ENCODE measurements at regions not wholly inside any gene's neighbourhood (a gene's known extent, or its start where the extent isn't known, plus 50 kb on each side); places are given as distances from the start of the nearest gene placed in this dataset.
"Not testable (repeated sequence)": the region's sequence is repeated elsewhere in the genome, so short reads cannot be mapped to it uniquely, and the experiment has no call there.

DNA sequence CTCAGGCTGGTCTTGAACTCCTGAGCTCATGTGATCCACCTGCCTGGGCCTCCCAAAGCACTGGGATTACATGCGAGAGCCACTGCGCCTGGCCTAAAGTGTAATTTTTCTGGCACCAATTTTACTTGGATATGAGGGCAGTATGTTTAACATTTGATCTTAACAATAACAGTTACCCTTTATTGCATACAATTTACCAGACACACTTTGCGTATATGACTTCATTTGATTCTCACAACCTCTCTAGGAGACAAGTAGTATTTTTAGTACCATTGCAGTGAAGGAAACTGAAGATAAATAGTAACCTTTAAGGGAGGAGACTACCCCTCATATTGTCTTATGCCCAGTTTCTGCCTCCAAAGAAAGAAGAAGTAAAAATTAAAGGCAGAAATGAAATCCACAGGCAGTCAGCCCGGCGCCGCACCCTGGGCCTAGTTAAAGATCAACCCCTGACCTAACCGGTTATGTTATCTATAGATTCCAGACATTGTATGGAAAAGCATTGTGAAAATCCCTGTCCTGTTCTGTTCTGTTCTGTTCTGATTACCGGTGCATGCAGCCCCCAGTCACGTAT lies 54.0 kb downstream of the CYP26A1 start:
- not testable (repeated sequence) for DNase-seq

DNA sequence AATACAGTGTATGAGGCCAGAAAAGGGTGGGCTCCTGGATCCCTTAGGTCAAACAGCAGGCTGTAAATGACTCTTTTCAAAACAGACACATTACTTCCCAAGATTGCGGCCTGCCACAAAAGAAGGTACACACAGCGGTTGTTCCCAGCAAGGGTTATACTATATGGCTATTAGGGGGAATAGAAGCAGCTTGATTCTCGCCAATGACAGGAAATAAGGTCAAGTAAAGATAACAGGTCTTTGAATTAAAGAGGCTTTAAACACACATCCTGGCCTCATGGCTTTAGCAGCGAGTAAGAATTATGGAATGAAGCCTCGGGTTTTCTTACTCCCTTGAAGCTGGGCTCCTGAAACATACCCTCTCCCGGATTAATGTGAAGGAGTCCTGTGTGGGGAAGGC lies 58.3 kb downstream of the CYP26A1 start:
- no peak for DNase-seq

- DNase-seq = no peak
Observed at GRCh38 chr10:93138113-93138870, 64.6 kb downstream of the CYP26A1 start.

- DNase-seq = no peak
Observed at GRCh38 chr10:93139059-93139655, 65.5 kb downstream of the CYP26A1 start.

DNA sequence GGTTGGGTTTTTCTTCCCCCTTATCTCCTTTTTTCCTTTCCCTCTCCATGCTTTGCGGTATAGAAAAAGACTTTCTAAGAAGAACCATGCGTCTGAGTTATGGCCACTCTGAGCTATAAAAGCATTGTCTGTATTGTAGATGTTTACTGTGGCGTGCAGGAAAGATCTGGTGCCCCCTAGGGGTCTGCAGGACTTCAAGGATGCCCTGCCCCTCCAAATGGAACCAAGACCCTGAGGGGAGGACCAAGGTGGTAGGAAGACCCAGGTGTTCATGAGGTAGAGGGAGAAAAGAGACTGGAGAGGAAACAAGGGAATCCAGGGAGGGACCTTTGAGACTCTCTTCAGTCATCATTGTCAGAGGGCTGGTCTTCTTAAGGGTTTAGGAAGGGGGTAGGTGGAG lies 68.8 kb downstream of the CYP26A1 start:
- no peak for DNase-seq

GRCh38 chr10:93143281-93143680 lies 69.6 kb downstream of the CYP26A1 start:
- no peak for DNase-seq

DNA sequence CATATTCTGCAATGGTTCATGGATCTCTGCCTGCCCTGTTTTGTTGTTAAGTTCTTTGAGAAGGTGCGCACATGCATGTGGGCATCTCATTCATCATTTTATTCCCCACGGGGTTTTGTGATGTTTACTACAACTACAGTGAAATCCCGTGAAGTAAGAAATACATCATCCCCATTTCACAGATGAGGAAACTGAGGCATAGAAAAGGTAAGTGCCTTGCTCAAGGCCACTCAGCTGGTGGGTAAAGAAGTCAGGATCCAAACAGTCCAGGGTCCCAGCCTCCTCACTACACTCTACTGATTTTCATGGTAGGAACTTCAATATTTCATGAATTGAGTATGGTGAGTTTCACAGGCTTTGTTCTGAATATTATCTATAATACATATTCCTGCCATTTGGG lies 72.6 kb downstream of the CYP26A1 start:
- no peak for DNase-seq

GRCh38 chr10:93147281-93147680 lies 73.6 kb downstream of the CYP26A1 start:
- no peak for DNase-seq

GRCh38 chr10:93148476-93148875 lies 74.8 kb downstream of the CYP26A1 start:
- DNase-seq = no peak

GRCh38 chr10:93149761-93150160 lies 76.1 kb downstream of the CYP26A1 start:
- DNase-seq = no peak

- peak in 1 of 5 experiments; percentile 4 for DNase-seq
Observed at GRCh38 chr10:93150289-93150688, 76.6 kb downstream of the CYP26A1 start.

DNA sequence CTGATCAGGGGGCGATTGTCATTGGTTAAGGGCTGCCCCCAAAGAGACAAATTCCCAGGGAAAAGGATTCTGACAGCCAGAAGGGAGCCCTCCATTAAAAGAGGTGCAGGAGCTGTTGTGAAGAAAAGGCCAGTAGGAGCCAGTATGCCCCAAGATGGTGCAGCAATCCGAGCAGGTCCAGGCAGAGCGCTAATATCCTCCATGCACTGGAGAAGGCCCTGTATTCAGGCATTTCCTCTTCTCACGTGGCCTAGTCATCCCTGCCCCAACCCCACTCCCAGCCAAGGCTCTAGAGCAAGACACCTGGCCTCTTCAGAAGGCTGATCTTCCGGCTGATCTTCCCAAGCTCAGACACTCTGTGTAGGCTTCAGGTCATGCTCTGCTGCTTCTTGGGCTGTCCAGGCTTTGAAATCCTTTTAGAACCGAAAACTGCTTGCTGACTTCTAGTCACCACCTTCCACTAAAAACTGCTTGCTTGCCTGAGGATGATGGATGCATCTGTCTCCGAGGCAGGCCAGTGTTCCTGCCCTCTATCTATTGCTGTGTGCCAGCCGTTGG lies 77.4 kb downstream of the CYP26A1 start:
- no peak for DNase-seq

GRCh38 chr10:93152136-93152535 lies 78.4 kb downstream of the CYP26A1 start:
- DNase-seq = no peak

DNA sequence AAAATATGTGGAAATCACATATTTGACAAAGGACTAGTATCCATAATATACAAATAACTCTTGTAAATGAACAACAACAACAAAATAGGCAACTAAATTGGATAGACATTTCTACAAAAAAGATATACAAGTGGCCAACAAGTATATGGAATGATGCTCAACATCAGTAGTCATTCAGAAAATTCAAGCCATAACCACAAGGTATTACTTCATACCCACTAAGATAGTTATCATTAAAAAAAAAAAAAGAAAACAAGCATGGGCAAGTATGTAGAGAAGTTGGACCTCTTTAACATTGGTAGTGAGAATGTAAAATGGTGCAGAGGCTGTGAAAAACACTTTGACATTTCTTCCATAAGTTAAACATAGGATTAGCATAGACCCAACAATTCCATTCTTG lies 80.8 kb downstream of the CYP26A1 start:
- DNase-seq = no peak

DNA sequence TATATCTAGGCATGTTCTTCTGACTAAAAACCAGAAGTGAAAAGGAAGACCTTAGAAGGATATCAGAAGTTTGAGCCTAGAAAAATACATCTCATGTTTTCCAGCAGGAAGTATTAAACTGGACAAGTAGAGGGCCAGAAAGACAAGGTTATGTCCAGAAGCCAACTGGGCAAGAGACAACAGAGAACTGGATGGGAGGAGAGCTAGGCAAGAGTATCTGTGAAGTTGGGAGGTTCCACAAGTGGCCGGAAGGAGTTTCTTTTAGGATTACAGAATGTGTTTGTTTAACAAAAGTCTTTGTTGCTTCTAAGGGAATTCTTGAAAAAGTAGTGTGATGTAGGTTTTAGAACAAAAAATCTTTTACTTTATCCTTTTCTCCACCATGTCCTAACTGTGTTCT lies 86.4 kb downstream of the CYP26A1 start:
- DNase-seq = no peak

DNA sequence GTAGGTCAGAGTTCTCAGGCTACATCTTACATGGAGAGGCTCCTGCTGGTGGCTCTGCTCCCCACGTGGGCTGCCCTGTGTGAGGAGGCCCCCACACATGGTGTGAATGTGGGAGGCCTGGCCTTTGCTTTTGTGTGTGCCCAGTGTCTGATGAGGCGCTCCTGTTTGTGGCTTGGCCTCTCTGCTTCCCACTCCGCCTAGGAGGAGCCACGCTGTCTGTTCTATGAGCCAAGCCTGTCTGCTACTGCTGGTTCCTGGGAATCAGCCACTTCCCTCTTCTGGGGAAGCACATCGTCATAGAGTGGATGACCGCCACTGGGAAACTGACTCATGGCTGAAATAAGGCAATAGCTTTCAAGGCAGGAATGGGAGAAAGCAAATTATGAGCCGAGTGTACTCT lies 87.1 kb downstream of the CYP26A1 start:
- DNase-seq = no peak

GRCh38 chr10:93165367-93165766 lies 91.7 kb downstream of the CYP26A1 start:
- DNase-seq = no peak

DNA sequence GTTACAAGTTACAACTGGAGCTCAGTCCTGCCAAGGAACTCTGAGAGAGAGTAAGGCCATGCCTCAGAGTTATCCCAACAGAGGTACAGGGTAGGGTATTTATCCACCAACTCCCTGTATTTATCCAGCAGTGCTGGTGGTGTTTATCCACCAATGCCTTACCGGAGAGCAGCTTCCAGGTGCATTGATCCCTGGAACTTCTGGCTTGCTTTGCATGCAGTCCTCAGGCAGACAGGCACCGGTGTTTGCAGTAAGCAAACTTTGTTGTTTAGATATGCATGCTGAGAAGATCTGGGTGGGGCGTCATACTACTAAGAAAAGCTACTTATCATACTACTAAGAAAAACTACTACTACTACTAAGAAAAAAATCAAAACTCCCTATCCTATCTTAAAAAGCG lies 92.4 kb downstream of the CYP26A1 start:
- DNase-seq = no peak

DNA sequence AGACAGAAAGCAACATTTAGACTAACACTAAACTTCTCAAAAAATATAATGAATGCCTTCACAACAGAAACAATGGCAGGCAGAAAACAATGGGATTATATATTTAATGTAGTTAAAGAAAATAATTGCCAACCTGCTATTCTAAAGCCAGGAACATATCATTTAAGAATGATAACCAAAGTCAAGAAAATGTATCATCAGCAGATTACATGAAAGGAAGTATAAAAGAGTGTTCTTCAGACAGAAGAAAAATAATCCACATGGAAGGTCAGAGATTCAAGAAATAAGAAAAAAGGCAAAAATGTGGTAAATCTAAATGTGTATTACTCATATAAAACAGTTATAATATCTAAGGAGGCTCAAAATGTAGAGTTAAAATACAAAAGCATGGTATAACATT lies 98.1 kb downstream of the CYP26A1 start:
- DNase-seq = no peak

- DNase-seq = no peak
Observed at GRCh38 chr10:93173967-93174845, 100.5 kb downstream of the CYP26A1 start.

DNA sequence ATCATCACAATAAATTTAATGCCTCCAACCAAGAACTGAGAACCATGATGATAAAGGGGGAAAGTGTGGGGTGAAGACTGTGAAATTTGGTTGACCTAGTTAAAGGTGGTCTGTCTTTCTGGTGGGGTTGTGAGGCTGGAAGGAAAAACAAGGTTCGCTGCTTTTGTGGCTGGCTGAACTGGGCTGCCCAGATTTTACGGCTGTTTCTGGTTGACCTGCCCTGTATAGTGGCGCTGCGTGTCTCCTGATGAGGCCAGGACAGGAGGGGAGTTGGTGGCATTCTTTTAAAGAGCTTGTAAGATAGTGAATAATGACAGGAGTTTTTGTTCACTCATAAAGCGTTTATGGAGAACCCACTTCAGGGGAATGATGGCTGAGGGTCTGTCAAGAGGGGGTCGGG lies 101.8 kb downstream of the CYP26A1 start:
- DNase-seq = no peak

DNA sequence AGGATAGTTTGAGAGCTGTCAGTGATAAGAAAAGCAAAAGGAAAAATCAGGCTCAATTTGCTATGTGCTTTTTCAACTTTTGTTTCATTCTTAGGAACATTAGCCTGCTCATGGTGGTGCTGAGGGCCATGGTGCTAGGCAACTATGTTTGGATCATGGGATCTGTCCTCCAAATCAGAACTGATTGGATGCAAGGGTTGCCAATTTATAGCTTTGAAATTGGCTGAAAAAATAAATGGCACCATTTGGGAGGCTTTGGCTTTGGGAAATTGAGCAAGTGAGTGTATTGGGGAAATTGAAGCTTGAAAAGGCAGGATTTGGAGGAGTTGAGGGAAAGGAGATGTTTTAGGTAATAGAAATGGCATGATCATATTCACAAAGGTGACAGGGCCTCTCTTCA lies 103.8 kb downstream of the CYP26A1 start:
- DNase-seq = no peak

DNA sequence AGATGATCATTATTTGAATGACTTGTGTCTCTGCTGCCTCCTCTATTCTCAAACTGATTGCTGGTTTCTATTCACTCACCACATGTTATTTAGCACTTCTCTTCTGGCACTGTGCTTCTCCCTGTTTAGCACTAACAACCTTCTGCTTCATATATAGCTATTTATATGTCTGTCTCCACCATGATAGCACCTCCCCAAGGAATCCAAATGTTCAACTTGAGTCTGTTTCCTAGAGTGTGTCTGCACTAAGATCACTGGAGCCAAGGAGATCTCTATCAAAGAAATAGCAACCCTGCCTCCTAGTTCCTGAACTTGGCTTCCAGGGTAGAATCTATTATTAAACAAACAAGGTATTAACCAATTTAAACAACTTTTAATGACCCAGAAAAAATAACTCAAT lies 104.5 kb downstream of the CYP26A1 start:
- DNase-seq = no peak
